ENCODE measurements at regions not wholly inside any gene's neighbourhood (a gene's known extent, or its start where the extent isn't known, plus 50 kb on each side); places are given as distances from the start of the nearest gene placed in this dataset.
"Not testable (repeated sequence)": the region's sequence is repeated elsewhere in the genome, so short reads cannot be mapped to it uniquely, and the experiment has no call there.

- POLR2A ChIA-PET = no interaction called here
- intact Hi-C loops (cut with micrococcal nuclease; ENCODE audit: unreplicated experiment) (no loop called here), in situ Hi-C loops (cut with HindIII; ENCODE audit: extremely low pct_ligation_motif_present, low pct_unique_long_range_greater_than_20kb) (loop anchor here (25.0 kb wide), 1 partner anchor 180 kb away; no protein-coding TSS in a partner anchor)
- peaks cover 97% of the 10 kb centered on the region for H3K9me3 ChIP-seq (ENCODE audit: low read length)
- H3K4me3 ChIP-seq (replicated peaks in 1 of 3; ENCODE audit: insufficient read depth in 1 of 3, low read depth in 2 of 3, low read length in 3 of 3) = no peak overlapping the region
- H3K79me2 ChIP-seq (ENCODE audit: insufficient read depth, low read length) = no peaks in the 10 kb centered on the region
- no TSS peak for BruUV-seq (replicated peaks)
- H3K36me3 ChIP-seq (replicated peaks in 1 of 2; ENCODE audit: control insufficient read depth in 1 of 2, insufficient read depth in 2 of 2, low read length in 2 of 2) = no peaks in the 10 kb centered on the region
- 28% methylated on average over 6 of the region's 8 CpGs for WGBS (ENCODE audit: low lambda C conversion rate)
- no peak overlapping the region for H2AFZ ChIP-seq (ENCODE audit: low read length)
- FAIRE-seq (no peak), ATAC-seq (no peak), DNase-seq (ENCODE audit: low spot score) (no peak)
- H4K20me1 ChIP-seq (ENCODE audit: insufficient read depth, low read length) = no peaks in the 10 kb centered on the region
- no peak overlapping the region for H3K9ac ChIP-seq (ENCODE audit: insufficient read depth, low read depth, low read length)
- CTCF ChIA-PET (ENCODE audit: low intra/inter-chr PET ratio, low total read pairs) = no interaction called here
- H3K27me3 ChIP-seq (ENCODE audit: control insufficient read depth in 1 of 2, insufficient read depth in 2 of 2, low read length in 2 of 2) = no peaks in the 10 kb centered on the region; a peak in 1 of 5 replicates
- no peak for TF ChIP-seq CBX1 (IDR thresholded peaks at IDR 0.05; ENCODE audit: low read depth)
- no peak for TF ChIP-seq MXD3 (CRISPR knock-in tag; IDR thresholded peaks at IDR 0.05)
- no peak for TF ChIP-seq GFI1 (CRISPR knock-in tag; IDR thresholded peaks at IDR 0.05; ENCODE audit: borderline replicate concordance)
- TF ChIP-seq ZNF670 (CRISPR knock-in tag; IDR thresholded peaks at IDR 0.05; ENCODE audit: borderline replicate concordance) = no peak
- no peak overlapping the region for H3K27ac ChIP-seq (ENCODE audit: extremely low read length, insufficient read depth, low read length)
- no peak overlapping the region for H3K4me2 ChIP-seq (ENCODE audit: low read depth, low read length)
- no peaks in the 10 kb centered on the region for H3K4me1 ChIP-seq (ENCODE audit: insufficient read depth, low read length)
Measured at GRCh38 chr12:34406996-34407300, 384.7 kb downstream of the ALG10 start.

GRCh38 chr12:34407813-34408212 lies 385.5 kb downstream of the ALG10 start:
- H3K4me3 ChIP-seq (replicated peaks in 1 of 3; ENCODE audit: insufficient read depth in 1 of 3, low read depth in 2 of 3, low read length in 3 of 3) = no peak overlapping the region
- peaks cover 99% of the 10 kb centered on the region for H3K9me3 ChIP-seq (ENCODE audit: low read length)
- TF ChIP-seq ZNF333 (CRISPR knock-in tag; IDR thresholded peaks at IDR 0.05; ENCODE audit: borderline replicate concordance) = no peak
- TF ChIP-seq ZNF589 (CRISPR knock-in tag; conservative IDR thresholded peaks at IDR 0.05) = no peak
- TF ChIP-seq ZEB1 (IDR thresholded peaks at IDR 0.05; ENCODE audit: insufficient replicate concordance, low read depth) = no peak
- no peak for TF ChIP-seq ZNF510 (CRISPR knock-in tag; IDR thresholded peaks at IDR 0.05; ENCODE audit: low read depth)
- TF ChIP-seq HNF4A (CRISPR knock-in tag; IDR thresholded peaks at IDR 0.05) = no peak
- no peak for TF ChIP-seq ZNF782 (CRISPR knock-in tag; IDR thresholded peaks at IDR 0.05; ENCODE audit: borderline replicate concordance)
- no peak for TF ChIP-seq TBX3 (IDR thresholded peaks at IDR 0.05; ENCODE audit: borderline replicate concordance)
- no peaks in the 10 kb centered on the region for H4K20me1 ChIP-seq (ENCODE audit: insufficient read depth, low read length)
- no peak for ATAC-seq
- POLR2A ChIA-PET = no interaction called here
- intact Hi-C loops (cut with micrococcal nuclease; ENCODE audit: unreplicated experiment) = no loop called here
- H3K4me2 ChIP-seq (ENCODE audit: low read depth, low read length) = no peak overlapping the region
- no peak overlapping the region for H3K27ac ChIP-seq (ENCODE audit: extremely low read length, insufficient read depth, low read length)
- H3K27me3 ChIP-seq (ENCODE audit: control insufficient read depth in 1 of 2, insufficient read depth in 2 of 2, low read length in 2 of 2) = no peaks in the 10 kb centered on the region; a peak in 1 of 5 replicates
- FAIRE-seq = no peak
- no peaks in the 10 kb centered on the region for H3K4me1 ChIP-seq (ENCODE audit: insufficient read depth, low read length)
- in situ Hi-C loops (cut with HindIII; ENCODE audit: extremely low pct_ligation_motif_present, low pct_unique_long_range_greater_than_20kb) = loop anchor here (25.0 kb wide), 1 partner anchor 179 kb away; no protein-coding TSS in a partner anchor
- H3K79me2 ChIP-seq (ENCODE audit: insufficient read depth, low read length) = no peaks in the 10 kb centered on the region
- no peak overlapping the region for H3K9ac ChIP-seq (ENCODE audit: insufficient read depth, low read depth, low read length)
- H3K36me3 ChIP-seq (replicated peaks in 1 of 2; ENCODE audit: control insufficient read depth in 1 of 2, insufficient read depth in 2 of 2, low read length in 2 of 2) = no peaks in the 10 kb centered on the region
- DNase-seq (ENCODE audit: low spot score) = no peak
- CTCF ChIA-PET (ENCODE audit: low intra/inter-chr PET ratio, low total read pairs) = no interaction called here
- no peak overlapping the region for H2AFZ ChIP-seq (ENCODE audit: low read length)
- BruUV-seq (replicated peaks) = no TSS peak
- 68% methylated on average over 5 of the region's 5 CpGs for WGBS (ENCODE audit: low lambda C conversion rate)

- BruUV-seq (replicated peaks); H2AFZ ChIP-seq (ENCODE audit: low read length); H3K4me3 ChIP-seq (replicated peaks in 1 of 3; ENCODE audit: insufficient read depth in 1 of 3, low read depth in 2 of 3, low read length in 3 of 3); H3K9ac ChIP-seq (ENCODE audit: insufficient read depth, low read depth, low read length); FAIRE-seq; H3K27me3 ChIP-seq (ENCODE audit: control insufficient read depth in 1 of 2, insufficient read depth in 2 of 2, low read length in 2 of 2); H4K20me1 ChIP-seq (ENCODE audit: insufficient read depth, low read length); in situ Hi-C loops (cut with HindIII; ENCODE audit: extremely low pct_ligation_motif_present, low pct_unique_long_range_greater_than_20kb); ATAC-seq; H3K4me1 ChIP-seq (ENCODE audit: insufficient read depth, low read length); POLR2A ChIA-PET; DNase-seq (ENCODE audit: low spot score); H3K27ac ChIP-seq (ENCODE audit: extremely low read length, insufficient read depth, low read length); H3K36me3 ChIP-seq (replicated peaks in 1 of 2; ENCODE audit: control insufficient read depth in 1 of 2, insufficient read depth in 2 of 2, low read length in 2 of 2); H3K4me2 ChIP-seq (ENCODE audit: low read depth, low read length); H3K79me2 ChIP-seq (ENCODE audit: insufficient read depth, low read length); intact Hi-C loops (cut with micrococcal nuclease; ENCODE audit: unreplicated experiment); CTCF ChIA-PET (ENCODE audit: low intra/inter-chr PET ratio, low total read pairs): not testable (repeated sequence)
- H3K9me3 ChIP-seq (ENCODE audit: low read length) = peaks cover 62% of the 10 kb centered on the region
- 0% methylated on average over 3 of the region's 4 CpGs for whole genome bisulfite sequencing (ENCODE audit: low lambda C conversion rate)
Measured at GRCh38 chr12:34431509-34431908, 409.2 kb downstream of the ALG10 start.

Data from HepG2 (cell line).